Small intestine (tissue), 7 donors: ENCODE measurements at regions not wholly inside any gene's neighbourhood (a gene's known extent, or its start where the extent isn't known, plus 50 kb on each side); places are given as distances from the start of the nearest gene placed in this dataset.

Experiments used
- DNase-seq, 2 donors: peaks; one replicate each; pipeline versions ENCODE4 v3.0.0 to v3.0.0-alpha.2; 2013
- FAIRE-seq: peaks from 2 replicates; lab custom pipeline; 2012; peaks lifted over from hg19 to GRCh38; lab: Jason Lieb, UNC
- H3K27ac ChIP-seq, 3 donors: one replicate each; pipeline ENCODE4 v1.5.1; 2013; ENCODE audit warnings: low read length in 2 of 3, mild to moderate bottlenecking in 2 of 3, control low read depth in 1 of 3, inconsistent platforms in 1 of 3, low read depth in 1 of 3, moderate library complexity in 1 of 3
- H3K27me3 ChIP-seq, 3 donors: one replicate each; pipeline ENCODE4 v1.6.1; 2013; ENCODE audit warnings: low read length in 3 of 3, inconsistent platforms in 1 of 3; ENCODE audit not compliant: control insufficient read depth in 3 of 3, insufficient read depth in 3 of 3
- H3K36me3 ChIP-seq, 3 donors: one replicate each; pipeline ENCODE4 v1.6.1; 2013; ENCODE audit warnings: low read length in 3 of 3, inconsistent platforms in 1 of 3, low read depth in 1 of 3, mild to moderate bottlenecking in 1 of 3, moderate library complexity in 1 of 3; ENCODE audit not compliant: control insufficient read depth in 3 of 3, insufficient read depth in 2 of 3
- H3K4me1 ChIP-seq, 3 donors: one replicate each; pipeline ENCODE4 v1.6.1; 2013; ENCODE audit warnings: low read length in 2 of 3, inconsistent platforms in 1 of 3, low read depth in 1 of 3, mild to moderate bottlenecking in 1 of 3, moderate library complexity in 1 of 3; ENCODE audit not compliant: control insufficient read depth in 3 of 3, insufficient read depth in 2 of 3
- H3K4me3 ChIP-seq, 3 donors: one replicate each; pipeline ENCODE4 v1.5.1; 2013; ENCODE audit warnings: low read length in 3 of 3, control low read depth in 1 of 3, inconsistent platforms in 1 of 3, low read depth in 1 of 3, mild to moderate bottlenecking in 1 of 3, moderate library complexity in 1 of 3
- H3K9me3 ChIP-seq, 2 donors: one replicate each; pipeline ENCODE4 v1.6.1; 2013; ENCODE audit warnings: low read depth in 1 of 2, low read length in 1 of 2; ENCODE audit not compliant: control insufficient read depth in 2 of 2, insufficient read depth in 1 of 2
- WGBS, 3 donors: extraction: QIAGEN DNeasy Blood & Tissue Kit; methylation state at CpG; one replicate each; pipeline ENCODE4 v1.1.7; 2013; 5-methylcytosine and 5-hydroxymethylcytosine counted together
- donor health status: healthy with polysubstance abuse.
- donor health status: control.
- donor health status: control.
- donor health status: Bipolar disorder and iron deficiency.
- donor health status: healthy.

GRCh38 chr9:29701559-29701958, 2128.3 kb upstream of the C9orf72 start:
- no peak for FAIRE-seq
- H3K4me3 ChIP-seq = no peak overlapping the region
- no peaks in the 10 kb centered on the region for H3K4me1 ChIP-seq
- H3K27me3 ChIP-seq = no peaks in the 10 kb centered on the region
- WGBS, 3 donors = 38 to 48% (median 41%) methylated on average over 1 of the region's 1 CpG
- H3K27ac ChIP-seq = no peak overlapping the region
- no peak for DNase-seq
- no peaks in the 10 kb centered on the region for H3K36me3 ChIP-seq
- H3K9me3 ChIP-seq = no peaks in the 10 kb centered on the region

GRCh38 chr9:29701971-29702370, 2128.7 kb upstream of the C9orf72 start:
- Histone ChIP-seq H3K36me3 (no peaks in the 10 kb centered on the region), H3K9me3 (no peaks in the 10 kb centered on the region), H3K27me3 (no peaks in the 10 kb centered on the region), H3K4me1 (no peaks in the 10 kb centered on the region), H3K27ac (no peak overlapping the region), H3K4me3 (no peak overlapping the region)
- DNase-seq = no peak
- FAIRE-seq = no peak

- FAIRE-seq = no peak
- 32 to 40% (median 35%) methylated on average over 2 of the region's 2 CpGs for WGBS, 3 donors
- H3K27me3 ChIP-seq = no peaks in the 10 kb centered on the region
These were observed 2141.6 kb upstream of the C9orf72 start for GRCh38 chr9:29714860-29715259.

GRCh38 chr9:29717631-29718030, 2144.3 kb upstream of the C9orf72 start:
- no peaks in the 10 kb centered on the region for H3K27me3 ChIP-seq
- H3K9me3 ChIP-seq = no peaks in the 10 kb centered on the region
- H3K27ac ChIP-seq = no peak overlapping the region
- 72 to 78% (median 76%) methylated on average over 2 of the region's 2 CpGs for WGBS, 3 donors
- DNase-seq (no peak), FAIRE-seq (no peak)
- no peaks in the 10 kb centered on the region for H3K4me1 ChIP-seq
- no peak overlapping the region for H3K4me3 ChIP-seq
- no peaks in the 10 kb centered on the region for H3K36me3 ChIP-seq

More at GRCh38 chr9:29714860-29715259, 2141.6 kb upstream of the C9orf72 start:
- H3K9me3 ChIP-seq = no peaks in the 10 kb centered on the region
- no peaks in the 10 kb centered on the region for H3K4me1 ChIP-seq
- H3K4me3 ChIP-seq = no peak overlapping the region
- peak in 1 of 2 donors; percentile 20 for DNase-seq
- H3K36me3 ChIP-seq = no peaks in the 10 kb centered on the region
- H3K27ac ChIP-seq = no peak overlapping the region

GRCh38 chr9:29730163-29730562, 2156.9 kb upstream of the C9orf72 start:
- Histone ChIP-seq H3K4me1 (peaks cover 0 to 8% (median 0%) of the 10 kb centered on the region in 3 donors), H3K4me3 (no peak overlapping the region), H3K27ac (peak overlapping the region in 1 of 3 donors; percentile 63), H3K9me3 (peaks cover 0 to 4% of the 10 kb centered on the region in 2 donors), H3K36me3 (no peaks in the 10 kb centered on the region), H3K27me3 (no peaks in the 10 kb centered on the region)
- DNase-seq (peak; percentile 2 to 56), FAIRE-seq (no peak)
- 9 to 30% (median 12%) methylated on average over 1 of the region's 1 CpG for WGBS, 3 donors

GRCh38 chr9:29740518-29740917, 2167.2 kb upstream of the C9orf72 start:
- Histone ChIP-seq H3K27ac (no peak overlapping the region), H3K4me1 (no peaks in the 10 kb centered on the region), H3K36me3 (no peaks in the 10 kb centered on the region), H3K27me3 (no peaks in the 10 kb centered on the region), H3K4me3 (no peak overlapping the region), H3K9me3 (no peaks in the 10 kb centered on the region)
- WGBS, 3 donors = 47 to 63% (median 55%) methylated on average over 3 of the region's 3 CpGs
- FAIRE-seq = no peak
- no peak for DNase-seq

GRCh38 chr9:29741169-29741568, 2167.9 kb upstream of the C9orf72 start:
- Histone ChIP-seq H3K27me3 (no peaks in the 10 kb centered on the region), H3K4me3 (no peak overlapping the region), H3K36me3 (no peaks in the 10 kb centered on the region), H3K27ac (no peak overlapping the region), H3K4me1 (no peaks in the 10 kb centered on the region), H3K9me3 (no peaks in the 10 kb centered on the region)
- FAIRE-seq = no peak
- DNase-seq = no peak

GRCh38 chr9:29750062-29750461, 2176.8 kb upstream of the C9orf72 start:
- H3K4me1 ChIP-seq = no peaks in the 10 kb centered on the region
- H3K9me3 ChIP-seq = no peaks in the 10 kb centered on the region
- no peak overlapping the region for H3K4me3 ChIP-seq
- 27 to 39% (median 29%) methylated on average over 2 of the region's 2 CpGs for WGBS, 3 donors
- DNase-seq = no peak
- no peaks in the 10 kb centered on the region for H3K36me3 ChIP-seq
- no peaks in the 10 kb centered on the region for H3K27me3 ChIP-seq
- no peak overlapping the region for H3K27ac ChIP-seq
- FAIRE-seq = no peak

GRCh38 chr9:29751226-29751625, 2177.9 kb upstream of the C9orf72 start:
- H3K27me3 ChIP-seq = no peaks in the 10 kb centered on the region
- no peak overlapping the region for H3K4me3 ChIP-seq

More at GRCh38 chr9:29751226-29751625, 2177.9 kb upstream of the C9orf72 start:
- no peaks in the 10 kb centered on the region for H3K36me3 ChIP-seq
- WGBS, 3 donors = 82 to 89% (median 88%) methylated on average over 2 of the region's 2 CpGs
- H3K27ac ChIP-seq = no peak overlapping the region
- DNase-seq = no peak
- no peaks in the 10 kb centered on the region for H3K9me3 ChIP-seq
- no peak for FAIRE-seq
- H3K4me1 ChIP-seq = no peaks in the 10 kb centered on the region
